Mammary epithelial cell (primary cell): ENCODE measurements at regions not wholly inside any gene's neighbourhood (a gene's known extent, or its start where the extent isn't known, plus 50 kb on each side); places are given as distances from the start of the nearest gene placed in this dataset.

ENCODE experiments used
- EZH2 ChIP-seq: IDR thresholded peaks from 2 replicates; pipeline ENCODE4 v1.6.1; 2012; ENCODE audit warnings: low read length, inconsistent platforms, borderline replicate concordance
- TF ChIP-seq, protein P1 (sequence below), 2 donors: IDR thresholded peaks in 1 of 2; conservative IDR thresholded peaks in 1 of 2; 2 replicates each; pipeline ENCODE4 v1.5.1; 2011 to 2012; ENCODE audit warnings: inconsistent platforms in 2 of 2, low read length in 2 of 2, mild to moderate bottlenecking in 2 of 2, control low read depth in 1 of 2, low read depth in 1 of 2; ENCODE audit not compliant: insufficient read depth in 1 of 2; ENCODE audit errors: extremely low read depth in 1 of 2

DNA sequence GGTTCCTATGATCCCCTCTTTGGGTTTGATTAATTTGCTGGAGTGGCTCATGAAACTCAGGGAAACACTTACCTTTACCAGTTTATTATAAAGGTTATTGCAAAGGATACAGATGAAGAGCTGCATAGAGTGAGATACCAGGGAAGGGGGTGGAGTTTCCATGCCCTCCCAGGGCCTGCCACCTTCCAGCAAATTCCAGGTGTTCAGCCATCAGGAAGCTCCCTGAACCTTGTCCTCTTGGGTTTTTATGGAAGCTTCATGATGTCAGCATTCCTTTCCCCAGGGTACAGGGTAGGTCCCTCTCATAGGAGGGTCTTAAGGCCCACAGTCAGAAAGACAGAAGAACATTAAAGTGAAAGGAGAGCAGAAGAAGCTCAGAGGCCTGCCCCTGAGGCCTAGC lies 123.9 kb upstream of the DCC start:
- no peak for TF ChIP-seq EZH2
- TF ChIP-seq, protein P1, sequence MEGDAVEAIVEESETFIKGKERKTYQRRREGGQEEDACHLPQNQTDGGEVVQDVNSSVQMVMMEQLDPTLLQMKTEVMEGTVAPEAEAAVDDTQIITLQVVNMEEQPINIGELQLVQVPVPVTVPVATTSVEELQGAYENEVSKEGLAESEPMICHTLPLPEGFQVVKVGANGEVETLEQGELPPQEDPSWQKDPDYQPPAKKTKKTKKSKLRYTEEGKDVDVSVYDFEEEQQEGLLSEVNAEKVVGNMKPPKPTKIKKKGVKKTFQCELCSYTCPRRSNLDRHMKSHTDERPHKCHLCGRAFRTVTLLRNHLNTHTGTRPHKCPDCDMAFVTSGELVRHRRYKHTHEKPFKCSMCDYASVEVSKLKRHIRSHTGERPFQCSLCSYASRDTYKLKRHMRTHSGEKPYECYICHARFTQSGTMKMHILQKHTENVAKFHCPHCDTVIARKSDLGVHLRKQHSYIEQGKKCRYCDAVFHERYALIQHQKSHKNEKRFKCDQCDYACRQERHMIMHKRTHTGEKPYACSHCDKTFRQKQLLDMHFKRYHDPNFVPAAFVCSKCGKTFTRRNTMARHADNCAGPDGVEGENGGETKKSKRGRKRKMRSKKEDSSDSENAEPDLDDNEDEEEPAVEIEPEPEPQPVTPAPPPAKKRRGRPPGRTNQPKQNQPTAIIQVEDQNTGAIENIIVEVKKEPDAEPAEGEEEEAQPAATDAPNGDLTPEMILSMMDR (conservative IDR thresholded peaks at IDR 0.05 in 1 of 2, IDR thresholded peaks at IDR 0.05 in 1 of 2; ENCODE audit: extremely low read depth in 1 of 2, insufficient read depth in 1 of 2, low read depth in 1 of 2, low read length in 2 of 2): no peak
